OCI-LY7 (cell line): ENCODE measurements at regions not wholly inside any gene's neighbourhood (a gene's known extent, or its start where the extent isn't known, plus 50 kb on each side); places are given as distances from the start of the nearest gene placed in this dataset.
A peak's percentile ranks its signal among the peaks of the same experiment; 100 is the strongest.
"Not testable (repeated sequence)": the region's sequence is repeated elsewhere in the genome, so short reads cannot be mapped to it uniquely, and the experiment has no call there.

ENCODE experiments used
- BruUV-seq: library from RNA; stranded (reverse); fragments of 400-500 nt; replicated peaks from 2 replicates; lab custom pipeline; 2021; lab: Mats Ljungman, UMichigan
- CTCF ChIA-PET: fragments of 300-600 bp; sonication (Branson Sonifier 250); formaldehyde crosslinking; loops from one replicate; lab custom pipeline; 2022; ENCODE audit warnings: antibody characterized with exemption; ENCODE audit not compliant: unreplicated experiment; lab: Charles Lee
- POLR2A ChIA-PET: fragments of 300-600 bp; sonication (Branson Sonifier 250); formaldehyde crosslinking; loops from one replicate; lab custom pipeline; 2022; ENCODE audit warnings: antibody characterized with exemption; lab: Charles Lee
- DNase-seq: peaks from one replicate; pipeline ENCODE4 v3.0.0-alpha.2; 2015; ENCODE audit warnings: low spot score
- H2AFZ ChIP-seq: fragments of 200-600 bp; sonication (generic), shearing (Covaris generic); 2 replicates; pipeline ENCODE4 v1.6.1; 2014; ENCODE audit warnings: mild to moderate bottlenecking, antibody characterized with exemption, low read length, moderate library complexity
- H3K27ac ChIP-seq: fragments of 200-600 bp; sonication (generic); 2 replicates; pipeline ENCODE4 v1.5.1; 2014; ENCODE audit warnings: mixed run types, low read depth, mild to moderate bottlenecking, moderate library complexity, low read length, inconsistent platforms; ENCODE audit not compliant: poor library complexity, severe bottlenecking
- H3K36me3 ChIP-seq: fragments of 200-600 bp; sonication (generic); 2 replicates; pipeline ENCODE4 v1.6.1; 2014; ENCODE audit warnings: mild to moderate bottlenecking, antibody characterized with exemption, low read length, moderate library complexity, mixed read lengths; ENCODE audit not compliant: insufficient read depth
- H3K4me1 ChIP-seq: fragments of 200-600 bp; sonication (generic); 2 replicates; pipeline ENCODE4 v1.5.1; 2014; ENCODE audit warnings: mild to moderate bottlenecking, low read length; ENCODE audit not compliant: insufficient read depth, poor library complexity, severe bottlenecking
- H3K4me2 ChIP-seq: fragments of 200-600 bp; sonication (generic); 2 replicates; pipeline ENCODE4 v1.6.1; 2014; ENCODE audit warnings: mild to moderate bottlenecking, low read length
- H3K4me3 ChIP-seq: fragments of 200-600 bp; sonication (generic); 2 replicates; pipeline ENCODE4 v1.5.1; 2014; ENCODE audit warnings: mild to moderate bottlenecking, low read depth, low read length; ENCODE audit not compliant: poor library complexity, severe bottlenecking
- H3K79me2 ChIP-seq: fragments of 200-600 bp; sonication (generic); 2 replicates; pipeline ENCODE4 v1.6.1; 2016; ENCODE audit warnings: low read depth, mild to moderate bottlenecking, low read length, moderate library complexity, mixed read lengths; ENCODE audit not compliant: insufficient read depth
- H3K9me2 ChIP-seq: fragments of 200-600 bp; sonication (generic); 2 replicates; pipeline ENCODE4 v1.6.1; 2016; ENCODE audit warnings: mild to moderate bottlenecking, low read length, mixed read lengths; ENCODE audit not compliant: insufficient read depth
- H3K9me3 ChIP-seq: fragments of 200-600 bp; sonication (generic); 2 replicates; pipeline ENCODE4 v1.6.1; 2014; ENCODE audit warnings: mild to moderate bottlenecking, mixed run types, low read length, mixed read lengths
- H4K20me1 ChIP-seq: fragments of 200-600 bp; sonication (generic); 2 replicates; pipeline ENCODE4 v1.6.1; 2014; ENCODE audit warnings: mild to moderate bottlenecking, antibody characterized with exemption, low read length, moderate library complexity, mixed read lengths; ENCODE audit not compliant: insufficient read depth
- EZH2phosphoT487 ChIP-seq: fragments of 200-600 bp; sonication (generic); IDR thresholded peaks from 2 replicates; pipeline ENCODE4 v1.6.1; 2018; ENCODE audit warnings: low read depth, borderline replicate concordance, mild to moderate bottlenecking, mixed run types, antibody characterized with exemption, low read length, moderate library complexity, mixed read lengths
- intact Hi-C: fragments of 100-400 bp; cut with micrococcal nuclease; formaldehyde crosslinking; loops from one replicate; pipeline ENCODE4 v1.10.0; 2022; ENCODE audit not compliant: unreplicated experiment
- TF ChIP-seq, protein P1 (sequence below): fragments of 200-600 bp; sonication (generic); conservative IDR thresholded peaks from 2 replicates; pipeline ENCODE4 v1.5.1; 2014; ENCODE audit warnings: mild to moderate bottlenecking, antibody characterized with exemption, low read length, moderate library complexity, mixed read lengths

DNA sequence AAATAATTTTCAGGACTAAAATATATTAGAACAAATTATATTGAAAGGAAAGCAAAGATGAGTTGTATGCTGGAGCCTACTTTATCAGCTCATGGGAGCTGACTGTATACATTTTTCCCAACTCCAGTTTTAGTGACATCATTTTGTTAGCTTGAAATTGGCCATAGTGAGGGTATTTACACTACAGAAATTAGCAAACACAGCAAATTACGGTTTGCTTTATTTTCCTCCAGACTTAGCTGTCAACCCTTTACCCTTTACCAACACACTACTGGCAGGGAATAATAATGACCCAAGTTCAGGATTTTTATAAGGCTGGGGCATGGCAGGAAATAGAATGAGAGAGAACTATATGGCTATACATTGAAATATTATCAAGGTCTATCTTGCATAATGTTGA lies 120.3 kb upstream of the PRSS1 start:
- no peak for DNase-seq
- TF ChIP-seq, protein P1, sequence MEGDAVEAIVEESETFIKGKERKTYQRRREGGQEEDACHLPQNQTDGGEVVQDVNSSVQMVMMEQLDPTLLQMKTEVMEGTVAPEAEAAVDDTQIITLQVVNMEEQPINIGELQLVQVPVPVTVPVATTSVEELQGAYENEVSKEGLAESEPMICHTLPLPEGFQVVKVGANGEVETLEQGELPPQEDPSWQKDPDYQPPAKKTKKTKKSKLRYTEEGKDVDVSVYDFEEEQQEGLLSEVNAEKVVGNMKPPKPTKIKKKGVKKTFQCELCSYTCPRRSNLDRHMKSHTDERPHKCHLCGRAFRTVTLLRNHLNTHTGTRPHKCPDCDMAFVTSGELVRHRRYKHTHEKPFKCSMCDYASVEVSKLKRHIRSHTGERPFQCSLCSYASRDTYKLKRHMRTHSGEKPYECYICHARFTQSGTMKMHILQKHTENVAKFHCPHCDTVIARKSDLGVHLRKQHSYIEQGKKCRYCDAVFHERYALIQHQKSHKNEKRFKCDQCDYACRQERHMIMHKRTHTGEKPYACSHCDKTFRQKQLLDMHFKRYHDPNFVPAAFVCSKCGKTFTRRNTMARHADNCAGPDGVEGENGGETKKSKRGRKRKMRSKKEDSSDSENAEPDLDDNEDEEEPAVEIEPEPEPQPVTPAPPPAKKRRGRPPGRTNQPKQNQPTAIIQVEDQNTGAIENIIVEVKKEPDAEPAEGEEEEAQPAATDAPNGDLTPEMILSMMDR = no peak
- TF ChIP-seq EZH2phosphoT487 = no peak
- Histone ChIP-seq H3K79me2 (no peaks in the 10 kb centered on the region), H3K4me1 (no peaks in the 10 kb centered on the region), H3K4me3 (no peak overlapping the region), H4K20me1 (no peaks in the 10 kb centered on the region), H3K4me2 (no peak overlapping the region), H3K27ac (no peak overlapping the region), H3K9me3 (no peaks in the 10 kb centered on the region), H3K36me3 (no peaks in the 10 kb centered on the region), H3K9me2 (no peaks in the 10 kb centered on the region), H2AFZ (no peak overlapping the region)
- intact Hi-C loops = no loop called here
- CTCF ChIA-PET = no interaction called here
- BruUV-seq = no TSS peak
- POLR2A ChIA-PET = interaction anchor here (1.7 kb wide), 1 partner anchor 182 kb away, joined by 3 read pairs; no protein-coding TSS in a partner anchor

DNA sequence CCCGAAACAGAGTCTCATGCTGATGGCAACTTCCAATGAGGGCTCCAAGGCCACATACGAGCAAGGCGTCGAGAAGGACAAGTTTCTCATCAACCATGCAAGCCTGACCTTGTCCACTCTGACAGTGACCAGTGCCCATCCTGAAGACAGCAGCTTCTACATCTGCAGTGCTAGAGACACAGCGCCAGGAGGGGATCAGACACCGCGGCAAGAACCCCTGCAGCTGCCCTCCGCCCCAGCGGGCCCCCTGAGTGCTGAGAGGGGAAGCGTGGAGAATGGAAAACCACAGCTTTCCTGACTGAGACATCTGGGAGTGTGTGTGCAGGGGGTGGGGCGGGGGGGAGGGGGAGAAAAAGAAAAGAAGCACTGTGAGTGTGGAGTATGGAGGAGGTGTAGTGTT lies 122.0 kb upstream of the PRSS1 start:
- intact Hi-C loops, DNase-seq, H3K79me2 ChIP-seq, H3K4me3 ChIP-seq, CTCF ChIA-PET, H3K27ac ChIP-seq, H3K4me2 ChIP-seq, H2AFZ ChIP-seq, H3K36me3 ChIP-seq, H3K9me3 ChIP-seq, H4K20me1 ChIP-seq, H3K4me1 ChIP-seq, POLR2A ChIA-PET, H3K9me2 ChIP-seq, BruUV-seq: not testable (repeated sequence)

DNA sequence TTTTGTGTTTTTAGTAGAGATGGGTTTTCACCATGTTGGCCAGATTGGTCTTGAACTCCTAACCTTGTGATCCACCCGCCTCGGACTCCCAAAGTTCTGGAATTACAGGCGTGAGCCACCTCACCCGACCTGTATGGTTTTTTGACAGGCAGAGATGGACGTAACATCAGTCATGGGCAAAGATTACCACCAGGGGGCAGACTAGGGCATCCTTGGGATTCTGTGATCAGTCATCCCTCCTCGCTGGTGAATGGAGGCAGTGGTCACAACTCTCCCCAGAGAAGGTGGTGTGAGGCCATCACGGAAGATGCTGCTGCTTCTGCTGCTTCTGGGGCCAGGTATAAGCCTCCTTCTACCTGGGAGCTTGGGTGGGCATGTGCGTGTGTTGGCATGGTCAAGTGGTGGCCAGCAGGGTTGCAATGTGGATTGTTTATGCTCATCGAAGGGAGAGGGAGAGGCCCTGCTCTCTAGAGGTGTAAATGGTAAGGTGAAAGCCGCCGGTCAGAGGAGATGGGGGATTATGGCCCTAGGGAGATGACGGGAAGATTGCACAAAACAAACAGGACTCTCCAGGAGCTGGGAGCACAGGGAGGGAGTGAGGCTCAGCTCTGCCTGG lies 122.7 kb upstream of the PRSS1 start:
- no peak overlapping the region for H3K4me2 ChIP-seq
- H3K9me3 ChIP-seq = no peaks in the 10 kb centered on the region
- H3K36me3 ChIP-seq = no peaks in the 10 kb centered on the region
- no peak overlapping the region for H3K4me3 ChIP-seq
- no peak overlapping the region for H3K27ac ChIP-seq
- no peaks in the 10 kb centered on the region for H3K79me2 ChIP-seq
- intact Hi-C loops = no loop called here
- ChIA-PET POLR2A (no interaction called here), CTCF (no interaction called here)
- H4K20me1 ChIP-seq = no peaks in the 10 kb centered on the region
- H3K4me1 ChIP-seq = no peaks in the 10 kb centered on the region
- DNase-seq = peak; percentile 66
- no TSS peak for BruUV-seq
- no peak for TF ChIP-seq EZH2phosphoT487
- TF ChIP-seq, protein P1 = peak; percentile 77
- H3K9me2 ChIP-seq = no peaks in the 10 kb centered on the region
- H2AFZ ChIP-seq = no peak overlapping the region

DNA sequence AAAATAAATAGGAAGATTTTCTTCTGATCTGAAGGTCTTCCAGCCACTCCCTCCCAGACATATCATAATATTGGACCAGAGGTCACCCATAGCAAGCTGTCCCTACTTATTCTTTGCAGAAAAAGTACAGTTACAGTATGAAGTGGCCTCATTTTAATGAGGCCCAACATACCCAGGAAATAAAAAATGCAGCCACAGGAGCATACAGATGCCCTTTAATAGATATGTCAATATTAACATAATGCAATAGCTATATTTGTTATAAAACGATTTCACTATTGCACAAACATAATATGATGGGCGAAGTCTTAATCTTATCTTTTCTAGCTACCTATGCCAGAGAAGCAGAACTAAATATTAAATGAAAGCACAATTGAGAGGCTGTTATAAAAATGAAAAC lies 124.1 kb upstream of the PRSS1 start:
- H3K4me3 ChIP-seq, H3K9me2 ChIP-seq, H3K4me2 ChIP-seq, H2AFZ ChIP-seq, DNase-seq, CTCF ChIA-PET, H3K9me3 ChIP-seq, H3K4me1 ChIP-seq, H3K27ac ChIP-seq, intact Hi-C loops, H3K79me2 ChIP-seq, BruUV-seq, H4K20me1 ChIP-seq, H3K36me3 ChIP-seq: not testable (repeated sequence)
- POLR2A ChIA-PET = interaction anchor here (0.6 kb wide), 1 partner anchor 27 kb away, joined by 3 read pairs; no protein-coding TSS in a partner anchor
